Esophagus muscularis mucosa (tissue), 3 donors: ENCODE measurements at regions not wholly inside any gene's neighbourhood (a gene's known extent, or its start where the extent isn't known, plus 50 kb on each side); places are given as distances from the start of the nearest gene placed in this dataset.

Experiments
- CTCF ChIP-seq, 3 experiments: fragments of 200-600 bp in 2 of 3; fragments of 450-650 bp in 1 of 3; sonication (generic) in 2 of 3; IDR thresholded peaks; one replicate each; pipeline ENCODE4 v1.5.1; 2017 to 2019; ENCODE audit warnings: antibody characterized with exemption in 3 of 3, mild to moderate bottlenecking in 2 of 3, moderate library complexity in 1 of 3
- POLR2AphosphoS5 ChIP-seq, 2 donors: sonication (generic); formaldehyde crosslinking; IDR thresholded peaks; one replicate each; pipeline ENCODE4 v1.6.1; 2017; ENCODE audit warnings: antibody characterized with exemption in 2 of 2

- TF ChIP-seq CTCF (IDR thresholded peaks at IDR 0.05) (no peak), POLR2AphosphoS5 (IDR thresholded peaks at IDR 0.05) (no peak)
Measured at GRCh38 chr9:97779608-97780007, 73.4 kb upstream of the FOXE1 start.
